Smooth muscle cell (in vitro differentiated cells): ENCODE measurements at regions not wholly inside any gene's neighbourhood (a gene's known extent, or its start where the extent isn't known, plus 50 kb on each side); places are given as distances from the start of the nearest gene placed in this dataset.

Source experiments
- DNase-seq: peaks from one replicate; lab custom pipeline; 2025; ENCODE audit not compliant: unreplicated experiment; lab: John Stamatoyannopoulos, UW
- H2AFZ ChIP-seq: fragments of 200-600 bp; sonication (generic); 2 replicates; pipeline ENCODE4 v1.6.0; 2016; ENCODE audit warnings: antibody characterized with exemption, low read depth, mild to moderate bottlenecking
- H3F3A ChIP-seq: fragments of 200-600 bp; sonication (generic); 2 replicates; pipeline ENCODE4 v1.6.0; 2017; ENCODE audit warnings: antibody characterized with exemption, low read depth
- H3K27ac ChIP-seq: fragments of 200-600 bp; sonication (generic); 2 replicates; pipeline ENCODE4 v1.5.1; 2016; ENCODE audit warnings: low read depth, mild to moderate bottlenecking
- H3K27me3 ChIP-seq: fragments of 200-600 bp; sonication (generic); 2 replicates; pipeline ENCODE4 v1.6.1; 2016; ENCODE audit warnings: low read depth, mild to moderate bottlenecking
- H3K36me3 ChIP-seq: fragments of 200-600 bp; sonication (generic); 2 replicates; pipeline ENCODE4 v1.5.1; 2016; ENCODE audit warnings: low read depth
- H3K4me1 ChIP-seq: fragments of 200-600 bp; sonication (generic); 2 replicates; pipeline ENCODE4 v1.5.1; 2016; ENCODE audit warnings: low read depth
- H3K4me2 ChIP-seq: fragments of 200-600 bp; sonication (generic); 2 replicates; pipeline ENCODE4 v1.6.0; 2016; ENCODE audit warnings: mild to moderate bottlenecking
- H3K4me3 ChIP-seq: fragments of 200-600 bp; sonication (generic); 2 replicates; pipeline ENCODE4 v1.5.1; 2016; ENCODE audit warnings: mild to moderate bottlenecking
- H3K79me2 ChIP-seq: fragments of 200-600 bp; sonication (generic); 2 replicates; pipeline ENCODE4 v1.6.0; 2016; ENCODE audit warnings: low read depth, mild to moderate bottlenecking
- H3K9ac ChIP-seq: fragments of 200-600 bp; sonication (generic); 2 replicates; pipeline ENCODE4 v1.6.0; 2016; ENCODE audit warnings: low read depth
- H3K9me3 ChIP-seq: fragments of 200-600 bp; sonication (generic); replicated peaks from 2 replicates; pipeline ENCODE4 v1.5.1; 2016; ENCODE audit warnings: low read depth
- H4K20me1 ChIP-seq: fragments of 200-600 bp; sonication (generic); 2 replicates; pipeline ENCODE4 v1.6.0; 2016; ENCODE audit warnings: low read depth
- CTCF ChIP-seq: fragments of 200-600 bp; sonication (generic); IDR thresholded peaks from 2 replicates; pipeline ENCODE4 v1.5.1; 2017; ENCODE audit warnings: borderline replicate concordance, mild to moderate bottlenecking, antibody characterized with exemption; ENCODE audit not compliant: insufficient read depth, poor library complexity, severe bottlenecking
- WGBS: methylation state at CpG from one replicate; pipeline ENCODE4 v1.1.7; 2016; ENCODE audit warnings: low lambda C conversion rate; 5-methylcytosine and 5-hydroxymethylcytosine counted together

- Histone ChIP-seq H3K79me2 (no peaks in the 10 kb centered on the region), H3K4me2 (no peak overlapping the region), H2AFZ (no peak overlapping the region), H3K9me3 (no peaks in the 10 kb centered on the region), H3K9ac (no peak overlapping the region), H3K27me3 (no peaks in the 10 kb centered on the region), H3K36me3 (no peaks in the 10 kb centered on the region), H3F3A (no peaks in the 10 kb centered on the region), H4K20me1 (no peaks in the 10 kb centered on the region), H3K27ac (no peak overlapping the region), H3K4me3 (no peak overlapping the region), H3K4me1 (no peaks in the 10 kb centered on the region)
- TF ChIP-seq CTCF = no peak
- 54% methylated on average over 2 of the region's 2 CpGs for WGBS
- no peak for DNase-seq
These were observed 392.5 kb upstream of the NRXN1 start for GRCh38 chr2:51424418-51424817.

- H3F3A ChIP-seq = no peaks in the 10 kb centered on the region
- H3K27me3 ChIP-seq = no peaks in the 10 kb centered on the region
- H3K9ac ChIP-seq = no peak overlapping the region
- no peaks in the 10 kb centered on the region for H3K36me3 ChIP-seq
- H3K4me1 ChIP-seq = no peaks in the 10 kb centered on the region
- H3K9me3 ChIP-seq = no peaks in the 10 kb centered on the region
- H3K79me2 ChIP-seq = no peaks in the 10 kb centered on the region
- H2AFZ ChIP-seq = peak overlapping the region; percentile 58
- no peaks in the 10 kb centered on the region for H4K20me1 ChIP-seq
- DNase-seq = no peak
- TF ChIP-seq CTCF = no peak
- 8% methylated on average over 3 of the region's 3 CpGs for WGBS
- no peak overlapping the region for H3K4me3 ChIP-seq
- no peak overlapping the region for H3K4me2 ChIP-seq
- no peak overlapping the region for H3K27ac ChIP-seq
These were observed 388.6 kb upstream of the NRXN1 start for GRCh38 chr2:51420511-51420910.

GRCh38 chr2:51413726-51414125, 381.8 kb upstream of the NRXN1 start:
- Histone ChIP-seq H3K27me3 (no peaks in the 10 kb centered on the region), H3K9ac (no peak overlapping the region), H3K79me2 (no peaks in the 10 kb centered on the region), H4K20me1 (no peaks in the 10 kb centered on the region), H3K4me3 (no peak overlapping the region), H3F3A (no peaks in the 10 kb centered on the region), H3K4me2 (no peak overlapping the region), H3K27ac (no peak overlapping the region), H3K36me3 (no peaks in the 10 kb centered on the region), H2AFZ (no peak overlapping the region), H3K9me3 (no peaks in the 10 kb centered on the region), H3K4me1 (peaks cover 11% of the 10 kb centered on the region)
- DNase-seq = no peak
- WGBS = 65% methylated on average over 1 of the region's 1 CpG
- TF ChIP-seq CTCF = no peak

GRCh38 chr2:51410331-51410730, 378.4 kb upstream of the NRXN1 start:
- DNase-seq = no peak
- Histone ChIP-seq H3F3A (no peaks in the 10 kb centered on the region), H3K27me3 (no peaks in the 10 kb centered on the region), H3K4me3 (no peak overlapping the region), H3K79me2 (no peaks in the 10 kb centered on the region), H3K36me3 (no peaks in the 10 kb centered on the region), H3K4me2 (no peak overlapping the region), H4K20me1 (no peaks in the 10 kb centered on the region), H2AFZ (peak overlapping the region; percentile 58), H3K27ac (no peak overlapping the region), H3K4me1 (peaks cover 11% of the 10 kb centered on the region), H3K9ac (no peak overlapping the region), H3K9me3 (no peaks in the 10 kb centered on the region)
- no peak for TF ChIP-seq CTCF
- WGBS = 41% methylated on average over 3 of the region's 3 CpGs
